ENCODE measurements at regions not wholly inside any gene's neighbourhood (a gene's known extent, or its start where the extent isn't known, plus 50 kb on each side); places are given as distances from the start of the nearest gene placed in this dataset.

GRCh38 chr14:29310210-29310609, 543.6 kb downstream of the FOXG1 start:
- TF ChIP-seq CHD2 (IDR thresholded peaks at IDR 0.05; ENCODE audit: low read length, partially characterized antibody) (no peak), CTCF (IDR thresholded peaks at IDR 0.05) (no peak), BCL3 (IDR thresholded peaks at IDR 0.05) (no peak), ATOH8 (CRISPR knock-in tag; IDR thresholded peaks at IDR 0.05; ENCODE audit: low read depth) (no peak), RFX5 (IDR thresholded peaks at IDR 0.05) (no peak)

Measured in A549 (cell line).